ENCODE measurements at regions not wholly inside any gene's neighbourhood (a gene's known extent, or its start where the extent isn't known, plus 50 kb on each side); places are given as distances from the start of the nearest gene placed in this dataset.

DNA sequence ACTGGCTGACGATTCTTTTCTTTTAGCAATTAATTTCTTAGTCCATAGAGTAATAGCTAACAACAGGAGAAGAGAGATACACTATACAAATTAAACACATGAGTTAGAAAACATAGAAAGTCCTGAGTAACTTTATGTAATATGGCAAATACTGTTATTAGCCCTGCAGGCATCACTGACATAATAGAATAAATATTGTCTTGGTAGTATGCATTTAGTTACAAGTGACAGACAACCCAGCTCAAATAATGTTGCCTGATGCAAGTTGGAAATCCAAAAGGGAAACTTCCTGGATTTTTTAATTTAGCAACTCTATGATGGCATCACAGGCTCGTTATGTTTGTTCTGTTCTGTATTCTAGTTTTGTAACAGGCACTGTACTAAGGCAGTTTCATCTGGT, 95.1 kb downstream of the DKK1 start:
- H3K27me3 ChIP-seq (ENCODE audit: insufficient read depth, low read length): no peaks in the 10 kb centered on the region
- no peaks in the 10 kb centered on the region for H3K36me3 ChIP-seq (ENCODE audit: insufficient read depth, low read depth, low read length)
- H3K9ac ChIP-seq (ENCODE audit: low read depth, low read length): no peak overlapping the region
- H3K9me3 ChIP-seq (ENCODE audit: insufficient read depth, low read depth, low read length): no peaks in the 10 kb centered on the region
- H3K27ac ChIP-seq (ENCODE audit: low read length): no peak overlapping the region
- H3K4me1 ChIP-seq (ENCODE audit: insufficient read depth, low read length): no peaks in the 10 kb centered on the region
- H3K4me3 ChIP-seq (ENCODE audit: low read length): no peak overlapping the region

DNA sequence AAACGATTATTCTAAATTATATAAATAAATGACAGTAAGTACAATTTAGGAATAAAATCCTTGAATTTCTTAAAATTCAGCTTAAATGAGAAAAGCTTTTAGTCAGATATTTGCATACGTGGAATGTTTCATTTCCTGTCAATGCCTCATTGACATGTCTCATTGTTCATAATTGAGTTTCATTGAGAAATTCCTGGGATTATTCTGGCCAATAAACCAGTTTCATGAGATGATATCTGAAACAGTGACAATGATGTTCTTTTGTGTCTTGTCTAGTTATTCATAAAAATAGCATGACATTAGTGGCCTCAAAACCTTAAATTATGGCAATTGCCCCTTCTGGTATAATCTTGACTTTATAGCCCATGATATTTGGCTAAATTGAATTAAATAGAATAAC, 95.8 kb downstream of the DKK1 start:
- Histone ChIP-seq H3K9me3 (ENCODE audit: insufficient read depth, low read depth, low read length) (no peaks in the 10 kb centered on the region), H3K4me3 (ENCODE audit: low read length) (no peak overlapping the region), H3K27ac (ENCODE audit: low read length) (no peak overlapping the region), H3K4me1 (ENCODE audit: insufficient read depth, low read length) (no peaks in the 10 kb centered on the region), H3K27me3 (ENCODE audit: insufficient read depth, low read length) (no peaks in the 10 kb centered on the region), H3K9ac (ENCODE audit: low read depth, low read length) (no peak overlapping the region), H3K36me3 (ENCODE audit: insufficient read depth, low read depth, low read length) (no peaks in the 10 kb centered on the region)

DNA sequence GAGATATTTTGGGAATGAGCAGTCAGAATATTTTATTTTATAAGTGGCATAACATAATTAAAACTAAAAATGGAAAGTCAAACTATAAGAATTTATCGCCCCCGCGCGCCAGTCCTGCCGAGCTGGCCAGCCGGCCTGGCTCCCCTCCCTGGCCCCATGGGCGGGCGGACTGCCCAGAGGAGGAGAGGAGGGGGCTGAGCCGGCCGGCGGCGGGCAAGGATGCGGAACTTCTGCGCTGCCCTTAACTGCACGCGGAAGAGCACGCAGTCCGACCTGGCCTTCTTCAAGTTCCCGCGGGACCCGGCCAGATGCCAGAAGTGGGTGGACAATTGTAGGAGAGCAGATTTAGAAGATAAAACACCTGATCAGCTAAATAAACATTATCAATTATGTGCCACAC, 96.8 kb downstream of the DKK1 start:
- Histone ChIP-seq H3K9ac (ENCODE audit: low read depth, low read length) (no peak overlapping the region), H3K27ac (ENCODE audit: low read length) (no peak overlapping the region), H3K36me3 (ENCODE audit: insufficient read depth, low read depth, low read length) (no peaks in the 10 kb centered on the region), H3K27me3 (ENCODE audit: insufficient read depth, low read length) (no peaks in the 10 kb centered on the region), H3K4me3 (ENCODE audit: low read length) (no peak overlapping the region), H3K9me3 (ENCODE audit: insufficient read depth, low read depth, low read length) (no peaks in the 10 kb centered on the region), H3K4me1 (ENCODE audit: insufficient read depth, low read length) (no peaks in the 10 kb centered on the region)

DNA sequence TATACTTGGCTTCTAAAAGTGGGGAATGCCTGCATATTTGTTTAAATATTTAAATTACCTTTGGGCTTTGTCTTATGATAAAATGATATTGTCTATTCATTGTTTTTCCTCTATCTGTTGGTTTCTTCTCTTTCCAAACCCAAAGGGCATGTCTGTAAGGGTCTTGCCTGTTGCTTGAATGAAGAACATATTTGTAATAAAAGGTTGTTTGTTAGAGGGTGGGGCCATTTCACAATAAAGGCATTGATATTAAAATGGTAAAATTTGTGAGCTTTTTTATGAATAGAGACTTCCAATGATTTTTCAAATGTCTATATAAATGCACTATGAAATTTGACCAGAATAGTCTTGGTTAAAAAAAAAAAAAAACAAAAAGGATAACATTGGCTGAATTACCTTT, 105.2 kb downstream of the DKK1 start:
- Histone ChIP-seq H3K9ac (ENCODE audit: low read depth, low read length) (no peak overlapping the region), H3K4me1 (ENCODE audit: insufficient read depth, low read length) (no peaks in the 10 kb centered on the region)

DNA sequence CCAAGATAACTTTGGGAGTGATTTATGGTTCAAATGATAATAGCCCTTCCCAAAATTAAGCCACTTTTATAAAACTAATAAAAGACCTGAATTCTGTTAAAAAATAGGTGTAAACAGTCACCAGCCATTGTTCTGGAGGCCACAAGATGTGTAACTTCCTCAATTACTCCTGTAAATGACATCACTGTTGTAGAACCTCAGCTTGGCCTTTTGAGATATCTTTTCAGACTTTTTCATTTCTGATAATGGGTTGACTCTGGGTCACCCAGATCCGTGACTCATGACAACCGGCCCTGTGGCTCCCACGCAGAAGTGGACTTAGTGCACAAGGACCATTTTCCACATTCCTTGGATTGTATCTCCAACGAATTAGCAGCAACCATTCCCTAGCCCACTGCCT, 106.6 kb downstream of the DKK1 start:
- Histone ChIP-seq H3K36me3 (ENCODE audit: insufficient read depth, low read depth, low read length) (no peaks in the 10 kb centered on the region), H3K27me3 (ENCODE audit: insufficient read depth, low read length) (no peaks in the 10 kb centered on the region), H3K9ac (ENCODE audit: low read depth, low read length) (no peak overlapping the region), H3K27ac (ENCODE audit: low read length) (no peak overlapping the region), H3K9me3 (ENCODE audit: insufficient read depth, low read depth, low read length) (no peaks in the 10 kb centered on the region), H3K4me1 (ENCODE audit: insufficient read depth, low read length) (no peaks in the 10 kb centered on the region; the same call in 1 of the 2 replicates), H3K4me3 (ENCODE audit: low read length) (no peak overlapping the region)

More for the DNA sequence above, 105.2 kb downstream of the DKK1 start:
- no peaks in the 10 kb centered on the region for H3K9me3 ChIP-seq (ENCODE audit: insufficient read depth, low read depth, low read length)
- H3K36me3 ChIP-seq (ENCODE audit: insufficient read depth, low read depth, low read length): no peaks in the 10 kb centered on the region
- H3K27ac ChIP-seq (ENCODE audit: low read length): no peak overlapping the region
- no peaks in the 10 kb centered on the region for H3K27me3 ChIP-seq (ENCODE audit: insufficient read depth, low read length)
- no peak overlapping the region for H3K4me3 ChIP-seq (ENCODE audit: low read length)

DNA sequence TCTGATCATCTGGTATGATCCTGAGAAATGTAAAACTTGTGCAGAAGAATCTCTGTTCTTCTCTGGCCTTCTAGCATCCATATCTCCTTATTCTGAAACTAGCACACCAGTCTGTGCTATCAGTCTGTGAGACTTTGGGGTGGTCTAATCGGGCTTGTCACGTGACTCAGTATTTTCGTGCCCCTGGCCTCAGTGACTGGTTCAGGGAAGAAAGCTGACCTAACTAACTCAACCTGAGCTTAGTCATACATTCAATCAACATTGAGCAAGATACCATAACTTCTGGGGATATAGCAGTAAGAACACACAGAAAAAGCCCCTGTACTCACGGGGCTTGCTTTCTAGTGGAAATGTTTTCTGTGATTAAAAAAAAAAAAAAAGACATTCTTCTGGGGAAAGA, 109.3 kb downstream of the DKK1 start:
- H3K27ac ChIP-seq (ENCODE audit: low read length): no peak overlapping the region
- H3K27me3 ChIP-seq (ENCODE audit: insufficient read depth, low read length): no peaks in the 10 kb centered on the region
- H3K9ac ChIP-seq (ENCODE audit: low read depth, low read length): no peak overlapping the region
- H3K4me3 ChIP-seq (ENCODE audit: low read length): no peak overlapping the region
- 0 out of 2 replicates have a peak, but pooled peaks cover 3% of the 10 kb centered on the region for H3K9me3 ChIP-seq (ENCODE audit: insufficient read depth, low read depth, low read length)
- H3K36me3 ChIP-seq (ENCODE audit: insufficient read depth, low read depth, low read length): no peaks in the 10 kb centered on the region
- H3K4me1 ChIP-seq (ENCODE audit: insufficient read depth, low read length): no peaks in the 10 kb centered on the region; the same call in 1 of the 2 replicates

DNA sequence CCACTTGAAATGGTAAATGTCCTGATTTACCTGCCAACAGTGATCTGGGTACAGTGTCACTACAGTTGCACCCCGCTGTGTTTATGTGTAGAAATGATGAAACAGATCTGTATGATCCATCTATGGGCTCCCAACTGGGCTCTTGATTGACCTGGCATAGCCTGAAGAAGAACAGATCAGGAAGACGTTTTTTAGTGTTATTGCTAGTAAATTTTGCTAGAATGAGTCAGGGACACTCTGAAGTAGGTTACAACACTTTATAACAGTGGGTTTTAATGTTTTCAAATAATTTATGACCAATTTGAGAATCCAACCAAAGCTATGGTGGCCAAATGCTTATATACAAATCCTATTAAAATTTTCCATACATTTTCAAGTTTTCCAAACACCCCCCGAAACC, 110.3 kb downstream of the DKK1 start:
- Histone ChIP-seq H3K9ac (ENCODE audit: low read depth, low read length) (no peak overlapping the region), H3K27ac (ENCODE audit: low read length) (no peak overlapping the region), H3K36me3 (ENCODE audit: insufficient read depth, low read depth, low read length) (no peaks in the 10 kb centered on the region), H3K27me3 (ENCODE audit: insufficient read depth, low read length) (no peaks in the 10 kb centered on the region), H3K4me1 (ENCODE audit: insufficient read depth, low read length) (no peaks in the 10 kb centered on the region; the same call in 1 of the 2 replicates), H3K4me3 (ENCODE audit: low read length) (no peak overlapping the region), H3K9me3 (ENCODE audit: insufficient read depth, low read depth, low read length) (0 out of 2 replicates have a peak, but pooled peaks cover 5% of the 10 kb centered on the region)

DNA sequence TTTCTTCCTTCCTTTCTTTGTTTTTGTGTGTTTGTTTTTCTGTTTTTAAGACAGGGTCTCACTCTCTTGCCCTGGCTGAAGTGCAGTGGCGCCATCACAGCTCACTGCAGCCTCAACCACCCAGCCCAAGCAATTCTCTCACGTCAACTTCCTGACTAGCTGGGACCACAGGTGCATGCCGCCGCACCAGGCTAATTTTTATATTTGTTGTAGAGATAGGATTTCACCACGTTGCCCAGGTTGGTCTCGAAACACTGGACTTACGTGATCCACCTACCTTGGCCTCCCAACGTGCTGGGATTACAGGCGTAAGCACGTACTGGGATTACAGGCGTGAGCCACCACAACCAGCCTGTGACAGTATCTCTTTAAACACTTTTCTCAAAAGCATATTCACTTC, 120.7 kb downstream of the DKK1 start:
- Histone ChIP-seq H3K4me3 (ENCODE audit: low read length) (no peak overlapping the region), H3K9ac (ENCODE audit: low read depth, low read length) (no peak overlapping the region), H3K36me3 (ENCODE audit: insufficient read depth, low read depth, low read length) (no peaks in the 10 kb centered on the region), H3K4me1 (ENCODE audit: insufficient read depth, low read length) (no peaks in the 10 kb centered on the region), H3K27ac (ENCODE audit: low read length) (no peak overlapping the region), H3K9me3 (ENCODE audit: insufficient read depth, low read depth, low read length) (no peaks in the 10 kb centered on the region), H3K27me3 (ENCODE audit: insufficient read depth, low read length) (no peaks in the 10 kb centered on the region)

DNA sequence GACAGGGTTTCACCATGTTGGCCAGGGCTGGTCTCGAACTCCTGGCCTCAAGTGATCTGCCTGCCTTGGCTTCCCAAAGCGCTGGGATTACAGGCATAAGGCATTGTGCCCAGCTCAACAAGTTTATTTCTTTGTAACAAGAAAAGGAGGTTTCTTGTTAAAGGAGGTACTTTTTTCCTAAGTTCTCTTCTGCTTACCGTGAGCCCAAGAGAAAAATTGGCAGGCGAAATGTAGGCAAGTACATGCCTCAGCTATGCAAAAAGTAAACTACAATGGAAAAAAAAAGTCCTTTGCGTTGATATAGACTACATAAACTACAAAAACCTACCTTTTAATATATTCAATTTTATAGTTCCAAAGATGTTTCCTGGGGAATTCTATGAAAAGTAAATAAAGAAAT, 122.6 kb downstream of the DKK1 start:
- no peaks in the 10 kb centered on the region for H3K36me3 ChIP-seq (ENCODE audit: insufficient read depth, low read depth, low read length)
- H3K4me1 ChIP-seq (ENCODE audit: insufficient read depth, low read length): no peaks in the 10 kb centered on the region
- H3K9ac ChIP-seq (ENCODE audit: low read depth, low read length): no peak overlapping the region
- no peak overlapping the region for H3K4me3 ChIP-seq (ENCODE audit: low read length)
- no peaks in the 10 kb centered on the region for H3K9me3 ChIP-seq (ENCODE audit: insufficient read depth, low read depth, low read length)
- H3K27ac ChIP-seq (ENCODE audit: low read length): no peak overlapping the region
- H3K27me3 ChIP-seq (ENCODE audit: insufficient read depth, low read length): no peaks in the 10 kb centered on the region

DNA sequence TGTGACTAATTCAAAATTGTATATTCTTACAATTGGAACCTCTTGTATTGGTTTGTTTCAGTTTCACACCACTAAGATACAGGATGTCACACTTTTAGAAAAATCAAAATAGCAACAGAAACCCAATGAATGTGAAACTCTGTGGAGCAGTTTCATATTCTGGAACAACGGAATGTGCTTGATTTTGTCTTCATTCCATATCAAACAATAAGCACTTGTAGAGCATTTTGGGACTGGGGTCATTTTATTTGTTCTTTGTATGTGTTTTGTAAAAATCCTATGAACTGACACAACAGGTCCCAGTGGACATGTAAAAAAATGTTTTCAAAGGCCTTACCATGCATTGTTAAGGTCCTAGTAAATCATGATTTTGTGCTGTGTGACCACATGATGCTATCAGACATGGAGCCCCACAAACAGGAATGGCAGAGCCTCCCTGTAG, 123.1 kb downstream of the DKK1 start:
- no peaks in the 10 kb centered on the region for H3K36me3 ChIP-seq (ENCODE audit: insufficient read depth, low read depth, low read length)
- no peaks in the 10 kb centered on the region for H3K9me3 ChIP-seq (ENCODE audit: insufficient read depth, low read depth, low read length)
- H3K27ac ChIP-seq (ENCODE audit: low read length): no peak overlapping the region
- no peaks in the 10 kb centered on the region for H3K4me1 ChIP-seq (ENCODE audit: insufficient read depth, low read length)
- no peak overlapping the region for H3K4me3 ChIP-seq (ENCODE audit: low read length)
- no peaks in the 10 kb centered on the region for H3K27me3 ChIP-seq (ENCODE audit: insufficient read depth, low read length)
- no peak overlapping the region for H3K9ac ChIP-seq (ENCODE audit: low read depth, low read length)

DNA sequence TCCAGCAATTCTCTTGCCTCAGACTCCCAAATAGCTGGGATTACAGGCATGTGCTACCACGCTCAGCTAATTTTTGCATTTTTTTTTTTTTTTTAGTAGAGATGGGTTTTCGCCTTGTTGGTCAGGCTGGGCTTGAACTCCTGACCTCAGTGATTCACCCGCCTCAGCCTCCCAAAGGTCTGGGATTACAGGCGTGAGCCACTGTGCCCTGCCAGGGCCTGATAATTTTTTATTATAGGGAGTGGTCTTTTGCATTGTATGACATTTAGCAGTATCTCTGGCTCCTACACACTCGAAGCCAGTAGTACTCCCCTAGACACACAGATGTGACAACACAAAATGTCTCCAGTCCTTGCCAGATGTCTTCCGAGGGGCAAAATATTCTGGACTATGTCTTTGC, 124.0 kb downstream of the DKK1 start:
- Histone ChIP-seq H3K4me1 (ENCODE audit: insufficient read depth, low read length) (no peaks in the 10 kb centered on the region), H3K9ac (ENCODE audit: low read depth, low read length) (no peak overlapping the region), H3K27me3 (ENCODE audit: insufficient read depth, low read length) (no peaks in the 10 kb centered on the region), H3K27ac (ENCODE audit: low read length) (no peak overlapping the region), H3K9me3 (ENCODE audit: insufficient read depth, low read depth, low read length) (no peaks in the 10 kb centered on the region), H3K4me3 (ENCODE audit: low read length) (no peak overlapping the region), H3K36me3 (ENCODE audit: insufficient read depth, low read depth, low read length) (no peaks in the 10 kb centered on the region)

DNA sequence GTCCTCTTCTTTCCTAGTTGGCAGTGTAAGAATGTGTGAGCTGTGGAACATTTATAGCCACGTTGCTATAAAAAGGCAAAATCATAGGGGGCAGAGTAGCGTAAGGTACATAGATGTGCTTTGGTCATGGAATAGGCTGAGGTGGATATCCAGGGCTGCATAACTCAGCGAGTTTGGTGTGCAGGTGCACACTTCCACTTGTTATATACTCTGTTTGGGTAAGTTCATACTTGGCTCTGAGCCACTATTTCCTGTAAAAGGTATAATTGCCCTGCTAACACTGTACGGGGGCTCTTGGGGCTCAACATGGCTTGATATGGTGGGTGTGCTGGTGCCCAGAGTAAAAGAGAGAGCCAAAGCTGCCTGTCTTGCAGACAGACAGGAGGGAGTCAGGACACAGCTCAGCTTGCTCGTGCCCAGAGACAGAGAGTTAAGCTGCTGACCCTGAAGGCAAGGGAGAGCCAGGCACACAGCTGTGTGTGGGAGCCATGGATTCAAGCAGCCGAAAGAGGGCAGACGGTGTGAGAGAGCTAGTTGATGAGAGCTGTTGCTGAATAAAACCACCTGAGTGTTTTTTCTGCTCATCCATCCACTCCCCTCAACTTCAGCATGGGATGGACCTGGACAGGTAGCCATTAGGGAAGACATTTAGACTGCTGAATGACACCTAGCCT, 126.7 kb downstream of the DKK1 start:
- Histone ChIP-seq H3K4me1 (ENCODE audit: insufficient read depth, low read length) (no peaks in the 10 kb centered on the region), H3K27me3 (ENCODE audit: insufficient read depth, low read length) (no peaks in the 10 kb centered on the region), H3K27ac (ENCODE audit: low read length) (no peak overlapping the region), H3K4me3 (ENCODE audit: low read length) (no peak overlapping the region), H3K36me3 (ENCODE audit: insufficient read depth, low read depth, low read length) (no peaks in the 10 kb centered on the region), H3K9ac (ENCODE audit: low read depth, low read length) (no peak overlapping the region), H3K9me3 (ENCODE audit: insufficient read depth, low read depth, low read length) (no peaks in the 10 kb centered on the region)

All from iPS-20b (cell line).